OCI-LY7 (cell line): ENCODE measurements at regions not wholly inside any gene's neighbourhood (a gene's known extent, or its start where the extent isn't known, plus 50 kb on each side); places are given as distances from the start of the nearest gene placed in this dataset.

Experiments
- BruUV-seq: library from RNA; stranded (reverse); fragments of 400-500 nt; replicated peaks from 2 replicates; lab custom pipeline; 2021; lab: Mats Ljungman, UMichigan
- CTCF ChIA-PET: fragments of 300-600 bp; sonication (Branson Sonifier 250); formaldehyde crosslinking; loops from one replicate; lab custom pipeline; 2022; ENCODE audit warnings: antibody characterized with exemption; ENCODE audit not compliant: unreplicated experiment; lab: Charles Lee
- POLR2A ChIA-PET: fragments of 300-600 bp; sonication (Branson Sonifier 250); formaldehyde crosslinking; loops from one replicate; lab custom pipeline; 2022; ENCODE audit warnings: antibody characterized with exemption; lab: Charles Lee
- DNase-seq: peaks from one replicate; pipeline ENCODE4 v3.0.0-alpha.2; 2015; ENCODE audit warnings: low spot score
- H2AFZ ChIP-seq: fragments of 200-600 bp; sonication (generic), shearing (Covaris generic); 2 replicates; pipeline ENCODE4 v1.6.1; 2014; ENCODE audit warnings: mild to moderate bottlenecking, antibody characterized with exemption, low read length, moderate library complexity
- H3K27ac ChIP-seq: fragments of 200-600 bp; sonication (generic); 2 replicates; pipeline ENCODE4 v1.5.1; 2014; ENCODE audit warnings: mixed run types, low read depth, mild to moderate bottlenecking, moderate library complexity, low read length, inconsistent platforms; ENCODE audit not compliant: poor library complexity, severe bottlenecking
- H3K36me3 ChIP-seq: fragments of 200-600 bp; sonication (generic); 2 replicates; pipeline ENCODE4 v1.6.1; 2014; ENCODE audit warnings: mild to moderate bottlenecking, antibody characterized with exemption, low read length, moderate library complexity, mixed read lengths; ENCODE audit not compliant: insufficient read depth
- H3K4me1 ChIP-seq: fragments of 200-600 bp; sonication (generic); 2 replicates; pipeline ENCODE4 v1.5.1; 2014; ENCODE audit warnings: mild to moderate bottlenecking, low read length; ENCODE audit not compliant: insufficient read depth, poor library complexity, severe bottlenecking
- H3K4me2 ChIP-seq: fragments of 200-600 bp; sonication (generic); 2 replicates; pipeline ENCODE4 v1.6.1; 2014; ENCODE audit warnings: mild to moderate bottlenecking, low read length
- H3K4me3 ChIP-seq: fragments of 200-600 bp; sonication (generic); 2 replicates; pipeline ENCODE4 v1.5.1; 2014; ENCODE audit warnings: mild to moderate bottlenecking, low read depth, low read length; ENCODE audit not compliant: poor library complexity, severe bottlenecking
- H3K79me2 ChIP-seq: fragments of 200-600 bp; sonication (generic); 2 replicates; pipeline ENCODE4 v1.6.1; 2016; ENCODE audit warnings: low read depth, mild to moderate bottlenecking, low read length, moderate library complexity, mixed read lengths; ENCODE audit not compliant: insufficient read depth
- H3K9me2 ChIP-seq: fragments of 200-600 bp; sonication (generic); 2 replicates; pipeline ENCODE4 v1.6.1; 2016; ENCODE audit warnings: mild to moderate bottlenecking, low read length, mixed read lengths; ENCODE audit not compliant: insufficient read depth
- H3K9me3 ChIP-seq: fragments of 200-600 bp; sonication (generic); 2 replicates; pipeline ENCODE4 v1.6.1; 2014; ENCODE audit warnings: mild to moderate bottlenecking, mixed run types, low read length, mixed read lengths
- H4K20me1 ChIP-seq: fragments of 200-600 bp; sonication (generic); 2 replicates; pipeline ENCODE4 v1.6.1; 2014; ENCODE audit warnings: mild to moderate bottlenecking, antibody characterized with exemption, low read length, moderate library complexity, mixed read lengths; ENCODE audit not compliant: insufficient read depth
- EZH2phosphoT487 ChIP-seq: fragments of 200-600 bp; sonication (generic); IDR thresholded peaks from 2 replicates; pipeline ENCODE4 v1.6.1; 2018; ENCODE audit warnings: low read depth, borderline replicate concordance, mild to moderate bottlenecking, mixed run types, antibody characterized with exemption, low read length, moderate library complexity, mixed read lengths
- intact Hi-C: fragments of 100-400 bp; cut with micrococcal nuclease; formaldehyde crosslinking; loops from one replicate; pipeline ENCODE4 v1.10.0; 2022; ENCODE audit not compliant: unreplicated experiment
- TF ChIP-seq, protein P1 (sequence below): fragments of 200-600 bp; sonication (generic); conservative IDR thresholded peaks from 2 replicates; pipeline ENCODE4 v1.5.1; 2014; ENCODE audit warnings: mild to moderate bottlenecking, antibody characterized with exemption, low read length, moderate library complexity, mixed read lengths

DNA sequence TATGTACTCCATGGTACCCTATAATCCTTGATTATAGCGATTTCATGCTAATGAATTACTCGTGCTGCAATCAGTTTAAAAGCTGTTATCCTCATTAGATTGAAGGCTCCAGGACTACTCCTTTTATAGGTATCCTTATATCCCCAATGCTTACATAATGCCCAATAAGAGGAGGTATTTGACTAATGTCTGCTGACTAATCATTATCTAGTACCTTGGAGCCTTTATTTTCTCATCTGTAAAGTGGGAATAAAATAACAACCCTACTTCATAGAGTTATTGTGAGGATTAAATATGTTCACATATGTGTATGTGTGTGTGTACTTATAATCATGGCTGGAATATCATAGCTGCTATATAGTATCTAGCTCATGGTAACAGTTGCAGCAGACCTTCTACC is 1031.5 kb downstream of the CDH11 start:
- no peak overlapping the region for H3K27ac ChIP-seq
- H2AFZ ChIP-seq: peak overlapping the region; percentile 52; the same call in 1 of the 2 replicates
- H3K4me3 ChIP-seq: no peak overlapping the region
- ChIA-PET POLR2A (interaction anchor here (0.5 to 1.4 kb wide), 7 partner anchors 12 to 339 kb away, joined by 3 to 4 read pairs (median 3); no protein-coding TSS in a partner anchor), CTCF (interaction anchor here (0.7 kb wide), 1 partner anchor 292 kb away, joined by 3 read pairs; no protein-coding TSS in a partner anchor)
- no peaks in the 10 kb centered on the region for H3K36me3 ChIP-seq
- H4K20me1 ChIP-seq: no peaks in the 10 kb centered on the region
- intact Hi-C loops: no loop called here
- BruUV-seq: no TSS peak
- TF ChIP-seq, protein P1, sequence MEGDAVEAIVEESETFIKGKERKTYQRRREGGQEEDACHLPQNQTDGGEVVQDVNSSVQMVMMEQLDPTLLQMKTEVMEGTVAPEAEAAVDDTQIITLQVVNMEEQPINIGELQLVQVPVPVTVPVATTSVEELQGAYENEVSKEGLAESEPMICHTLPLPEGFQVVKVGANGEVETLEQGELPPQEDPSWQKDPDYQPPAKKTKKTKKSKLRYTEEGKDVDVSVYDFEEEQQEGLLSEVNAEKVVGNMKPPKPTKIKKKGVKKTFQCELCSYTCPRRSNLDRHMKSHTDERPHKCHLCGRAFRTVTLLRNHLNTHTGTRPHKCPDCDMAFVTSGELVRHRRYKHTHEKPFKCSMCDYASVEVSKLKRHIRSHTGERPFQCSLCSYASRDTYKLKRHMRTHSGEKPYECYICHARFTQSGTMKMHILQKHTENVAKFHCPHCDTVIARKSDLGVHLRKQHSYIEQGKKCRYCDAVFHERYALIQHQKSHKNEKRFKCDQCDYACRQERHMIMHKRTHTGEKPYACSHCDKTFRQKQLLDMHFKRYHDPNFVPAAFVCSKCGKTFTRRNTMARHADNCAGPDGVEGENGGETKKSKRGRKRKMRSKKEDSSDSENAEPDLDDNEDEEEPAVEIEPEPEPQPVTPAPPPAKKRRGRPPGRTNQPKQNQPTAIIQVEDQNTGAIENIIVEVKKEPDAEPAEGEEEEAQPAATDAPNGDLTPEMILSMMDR: no peak
- no peak for TF ChIP-seq EZH2phosphoT487
- H3K4me2 ChIP-seq: no peak overlapping the region
- H3K9me3 ChIP-seq: peaks cover 7% of the 10 kb centered on the region; the same call in 1 of the 2 replicates
- no peaks in the 10 kb centered on the region for H3K9me2 ChIP-seq
- H3K4me1 ChIP-seq: peaks cover 17% of the 10 kb centered on the region
- no peak for DNase-seq
- H3K79me2 ChIP-seq: no peaks in the 10 kb centered on the region

DNA sequence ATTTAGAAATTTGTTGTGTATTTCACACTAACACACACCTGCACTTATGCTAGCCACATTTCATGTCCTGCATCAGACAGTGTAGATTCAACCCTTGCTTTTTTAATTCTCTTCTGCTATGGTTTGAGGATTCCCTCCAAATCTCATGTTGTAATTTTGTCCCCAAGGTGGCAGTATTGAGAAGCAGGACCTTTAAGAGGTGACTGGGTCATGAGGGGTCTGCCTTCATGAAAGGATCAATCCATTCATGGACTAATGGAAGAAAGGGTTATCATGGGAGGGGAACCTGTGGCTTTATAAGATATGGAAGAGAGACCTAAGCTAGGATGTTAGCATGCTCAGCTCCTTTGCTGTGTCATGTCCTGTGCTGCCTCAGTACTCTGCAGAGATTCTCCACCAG is 1032.2 kb downstream of the CDH11 start:
- intact Hi-C loops: loop anchor here (1.0 kb wide), 2 partner anchors 232 to 366 kb away; no protein-coding TSS in a partner anchor
- H3K4me2 ChIP-seq: no peak overlapping the region
- TF ChIP-seq EZH2phosphoT487: no peak
- TF ChIP-seq, protein P1: peak; percentile 88
- peaks cover 17% of the 10 kb centered on the region for H3K4me1 ChIP-seq
- CTCF ChIA-PET: interaction anchor here (0.7 kb wide), 1 partner anchor 292 kb away, joined by 3 read pairs; no protein-coding TSS in a partner anchor
- peaks cover 7% of the 10 kb centered on the region; the same call in 1 of the 2 replicates for H3K9me3 ChIP-seq
- DNase-seq: peak; percentile 78
- H3K79me2 ChIP-seq: no peaks in the 10 kb centered on the region
- no TSS peak for BruUV-seq
- peak overlapping the region; percentile 52 for H2AFZ ChIP-seq
- H4K20me1 ChIP-seq: no peaks in the 10 kb centered on the region
- no peak overlapping the region for H3K27ac ChIP-seq
- no peak overlapping the region for H3K4me3 ChIP-seq
- POLR2A ChIA-PET: interaction anchor here (0.9 to 1.4 kb wide), 5 partner anchors 11 to 321 kb away, joined by 3 to 4 read pairs (median 3); no protein-coding TSS in a partner anchor
- no peaks in the 10 kb centered on the region for H3K9me2 ChIP-seq
- no peaks in the 10 kb centered on the region for H3K36me3 ChIP-seq

DNA sequence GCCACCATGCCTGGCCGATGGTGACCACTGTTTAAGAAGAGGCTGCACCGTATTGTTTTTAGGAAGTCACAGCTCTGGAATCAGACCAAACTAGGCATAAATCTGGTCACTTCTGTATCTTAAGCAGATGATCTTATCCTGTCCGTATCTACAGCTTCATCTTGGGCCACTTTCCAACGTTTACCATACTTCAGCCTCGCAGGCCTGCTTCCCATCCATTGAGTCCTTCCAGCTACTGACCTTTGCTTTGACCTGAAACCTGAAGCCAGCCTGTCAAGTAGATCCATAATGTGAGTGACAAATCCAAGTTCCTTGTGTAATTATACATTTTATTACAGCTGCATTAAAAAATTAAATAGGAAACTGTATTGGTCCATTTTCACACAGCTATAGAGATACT is 1033.0 kb downstream of the CDH11 start:
- peaks cover 7% of the 10 kb centered on the region; the same call in 1 of the 2 replicates for H3K9me3 ChIP-seq
- no peaks in the 10 kb centered on the region for H4K20me1 ChIP-seq
- CTCF ChIA-PET: no interaction called here
- no peak overlapping the region for H3K4me3 ChIP-seq
- TF ChIP-seq EZH2phosphoT487: no peak
- TF ChIP-seq, protein P1: no peak
- H3K36me3 ChIP-seq: no peaks in the 10 kb centered on the region
- POLR2A ChIA-PET: interaction anchor here (0.6 to 1.1 kb wide), 2 partner anchors 14 to 70 kb away, joined by 4 to 5 read pairs; no protein-coding TSS in a partner anchor
- intact Hi-C loops: loop anchor here (1.0 kb wide), 2 partner anchors 232 to 366 kb away; no protein-coding TSS in a partner anchor
- BruUV-seq: no TSS peak
- no peak for DNase-seq
- H3K79me2 ChIP-seq: no peaks in the 10 kb centered on the region
- peak overlapping the region; percentile 52; the same call in 1 of the 2 replicates for H2AFZ ChIP-seq
- H3K4me2 ChIP-seq: no peak overlapping the region
- peaks cover 17% of the 10 kb centered on the region for H3K4me1 ChIP-seq
- no peak overlapping the region for H3K27ac ChIP-seq
- H3K9me2 ChIP-seq: no peaks in the 10 kb centered on the region
